Chondrocyte (in vitro differentiated cells): ENCODE measurements at regions not wholly inside any gene's neighbourhood (a gene's known extent, or its start where the extent isn't known, plus 50 kb on each side); places are given as distances from the start of the nearest gene placed in this dataset.
"Not testable (repeated sequence)": the region's sequence is repeated elsewhere in the genome, so short reads cannot be mapped to it uniquely, and the experiment has no call there.

Source experiments
- DNase-seq: peaks from one replicate; pipeline ENCODE4 v3.0.0; 2021; ENCODE audit warnings: mixed read lengths, low spot score
- H3K27ac Mint-ChIP-seq: one replicate; pipeline ENCODE4 v1.8.0; 2021; ENCODE audit warnings: mild to moderate bottlenecking, moderate library complexity, mixed read lengths; ENCODE audit not compliant: unreplicated experiment
- H3K27me3 Mint-ChIP-seq: 2 replicates; pipeline ENCODE4 v1.8.0; 2021; ENCODE audit warnings: low read depth, mixed read lengths
- H3K36me3 Mint-ChIP-seq: 2 replicates; pipeline ENCODE4 v1.8.0; 2021; ENCODE audit warnings: low read depth, mixed read lengths
- H3K4me1 Mint-ChIP-seq: 2 replicates; pipeline ENCODE4 v1.8.0; 2021; ENCODE audit warnings: low read depth, mild to moderate bottlenecking, mixed read lengths
- H3K4me3 Mint-ChIP-seq: one replicate; pipeline ENCODE4 v1.8.0; 2021; ENCODE audit warnings: mild to moderate bottlenecking, moderate library complexity, mixed read lengths; ENCODE audit not compliant: unreplicated experiment
- H3K9me3 Mint-ChIP-seq: 2 replicates; pipeline ENCODE4 v1.8.0; 2021; ENCODE audit warnings: low read depth, mixed read lengths

- not testable (repeated sequence) for H3K4me3 Mint-ChIP-seq, DNase-seq, H3K4me1 Mint-ChIP-seq, H3K9me3 Mint-ChIP-seq, H3K36me3 Mint-ChIP-seq, H3K27me3 Mint-ChIP-seq, H3K27ac Mint-ChIP-seq
These were observed 366.7 kb upstream of the ANKRD20A1 start for GRCh38 chr9:67492028-67492427.

GRCh38 chr9:67477465-67477864 lies 381.3 kb upstream of the ANKRD20A1 start:
- not testable (repeated sequence) for DNase-seq, H3K36me3 Mint-ChIP-seq, H3K27me3 Mint-ChIP-seq, H3K4me1 Mint-ChIP-seq, H3K9me3 Mint-ChIP-seq, H3K27ac Mint-ChIP-seq, H3K4me3 Mint-ChIP-seq

GRCh38 chr9:67470739-67471138 lies 388.0 kb upstream of the ANKRD20A1 start:
- H3K27me3 Mint-ChIP-seq, H3K9me3 Mint-ChIP-seq, DNase-seq, H3K27ac Mint-ChIP-seq, H3K4me1 Mint-ChIP-seq, H3K36me3 Mint-ChIP-seq, H3K4me3 Mint-ChIP-seq: not testable (repeated sequence)

GRCh38 chr9:67468326-67468725 lies 390.4 kb upstream of the ANKRD20A1 start:
- not testable (repeated sequence) for H3K4me3 Mint-ChIP-seq, H3K4me1 Mint-ChIP-seq, H3K36me3 Mint-ChIP-seq, DNase-seq, H3K9me3 Mint-ChIP-seq, H3K27ac Mint-ChIP-seq, H3K27me3 Mint-ChIP-seq

GRCh38 chr9:67461796-67462757 lies 396.7 kb upstream of the ANKRD20A1 start:
- H3K36me3 Mint-ChIP-seq, H3K9me3 Mint-ChIP-seq, H3K27me3 Mint-ChIP-seq, H3K27ac Mint-ChIP-seq, DNase-seq, H3K4me1 Mint-ChIP-seq, H3K4me3 Mint-ChIP-seq: not testable (repeated sequence)

GRCh38 chr9:67452941-67453340 lies 405.8 kb upstream of the ANKRD20A1 start:
- H3K27ac Mint-ChIP-seq, H3K9me3 Mint-ChIP-seq, DNase-seq, H3K4me3 Mint-ChIP-seq, H3K27me3 Mint-ChIP-seq, H3K36me3 Mint-ChIP-seq, H3K4me1 Mint-ChIP-seq: not testable (repeated sequence)

- H3K9me3 Mint-ChIP-seq, H3K4me1 Mint-ChIP-seq, H3K27me3 Mint-ChIP-seq, H3K36me3 Mint-ChIP-seq, H3K4me3 Mint-ChIP-seq, H3K27ac Mint-ChIP-seq, DNase-seq: not testable (repeated sequence)
These were observed 416.4 kb upstream of the ANKRD20A1 start for GRCh38 chr9:67442313-67442712.

- H3K4me3 Mint-ChIP-seq, H3K27ac Mint-ChIP-seq, H3K36me3 Mint-ChIP-seq, H3K27me3 Mint-ChIP-seq, H3K4me1 Mint-ChIP-seq, DNase-seq, H3K9me3 Mint-ChIP-seq: not testable (repeated sequence)
These were observed 421.7 kb upstream of the ANKRD20A1 start for GRCh38 chr9:67437011-67437410.

- DNase-seq, H3K4me1 Mint-ChIP-seq, H3K4me3 Mint-ChIP-seq, H3K27me3 Mint-ChIP-seq, H3K36me3 Mint-ChIP-seq, H3K27ac Mint-ChIP-seq, H3K9me3 Mint-ChIP-seq: not testable (repeated sequence)
These were observed 432.5 kb upstream of the SPATA31A3 start for GRCh38 chr9:67424881-67425280.

GRCh38 chr9:67423049-67423728 lies 430.8 kb upstream of the SPATA31A3 start:
- not testable (repeated sequence) for DNase-seq, H3K36me3 Mint-ChIP-seq, H3K4me3 Mint-ChIP-seq, H3K9me3 Mint-ChIP-seq, H3K4me1 Mint-ChIP-seq, H3K27ac Mint-ChIP-seq, H3K27me3 Mint-ChIP-seq

- not testable (repeated sequence) for H3K27ac Mint-ChIP-seq, H3K27me3 Mint-ChIP-seq
These were observed 426.2 kb upstream of the SPATA31A3 start for GRCh38 chr9:67418496-67419079.

GRCh38 chr9:67417341-67417983 lies 425.1 kb upstream of the SPATA31A3 start:
- H3K36me3 Mint-ChIP-seq, H3K4me3 Mint-ChIP-seq, H3K9me3 Mint-ChIP-seq, H3K4me1 Mint-ChIP-seq, H3K27me3 Mint-ChIP-seq, DNase-seq, H3K27ac Mint-ChIP-seq: not testable (repeated sequence)

More at GRCh38 chr9:67418496-67419079, 426.2 kb upstream of the SPATA31A3 start:
- not testable (repeated sequence) for H3K36me3 Mint-ChIP-seq, DNase-seq, H3K9me3 Mint-ChIP-seq, H3K4me1 Mint-ChIP-seq, H3K4me3 Mint-ChIP-seq
